ENCODE measurements at regions not wholly inside any gene's neighbourhood (a gene's known extent, or its start where the extent isn't known, plus 50 kb on each side); places are given as distances from the start of the nearest gene placed in this dataset.

- no peak for DNase-seq (ENCODE audit: low spot score)
- Mint-ChIP-seq H3K4me3 (no peak overlapping the region), H3K36me3 (ENCODE audit: low read depth) (peaks cover 45% of the 10 kb centered on the region), H3K27ac (no peak overlapping the region), H3K9me3 (peaks cover 37% of the 10 kb centered on the region), H3K27me3 (ENCODE audit: insufficient read depth, low read depth, poor library complexity) (peaks cover 3% of the 10 kb centered on the region), H3K4me1 (peaks cover 8% of the 10 kb centered on the region; the same call in 1 of the 3 replicates)
- Histone ChIP-seq H3K9me2 (ENCODE audit: insufficient read depth) (no peaks in the 10 kb centered on the region), H3F3A (replicated peaks; ENCODE audit: low read depth) (no peaks in the 10 kb centered on the region), H3K36me3 (ENCODE audit: insufficient read depth) (peaks cover 11% of the 10 kb centered on the region), H4K20me1 (replicated peaks; ENCODE audit: insufficient read depth) (no peaks in the 10 kb centered on the region), H3K27ac (ENCODE audit: low read depth) (no peak overlapping the region), H3K4me1 (ENCODE audit: insufficient read depth) (peaks cover 12% of the 10 kb centered on the region; the same call in 1 of the 2 replicates), H3K4me2 (no peak overlapping the region), H3K27me3 (ENCODE audit: insufficient read depth) (no peaks in the 10 kb centered on the region), H2AFZ (no peak overlapping the region), H3K4me3 (no peak overlapping the region), H3K79me2 (replicated peaks; ENCODE audit: insufficient read depth) (no peaks in the 10 kb centered on the region)
- no peak for ATAC-seq
- no peak for TF ChIP-seq NANOG (IDR thresholded peaks at IDR 0.05; ENCODE audit: borderline replicate concordance)
Measured at GRCh38 chr2:188023035-188023434, 268.6 kb upstream of the GULP1 start.

- H3K79me2 ChIP-seq (replicated peaks; ENCODE audit: insufficient read depth), result no peaks in the 10 kb centered on the region
- no peak overlapping the region for H3K27ac Mint-ChIP-seq
- no peak overlapping the region for H3K4me2 ChIP-seq
- H3K27me3 ChIP-seq (ENCODE audit: insufficient read depth), result no peaks in the 10 kb centered on the region
- no peaks in the 10 kb centered on the region for H3F3A ChIP-seq (replicated peaks; ENCODE audit: low read depth)
- H3K27me3 Mint-ChIP-seq (ENCODE audit: insufficient read depth, low read depth, poor library complexity), result peaks cover 3% of the 10 kb centered on the region
- H3K9me2 ChIP-seq (ENCODE audit: insufficient read depth), result no peaks in the 10 kb centered on the region
- peaks cover 22% of the 10 kb centered on the region for H3K9me3 Mint-ChIP-seq
- no peak overlapping the region for H3K27ac ChIP-seq (ENCODE audit: low read depth)
- DNase-seq (ENCODE audit: low spot score) (no peak), ATAC-seq (no peak)
- peaks cover 4% of the 10 kb centered on the region for H3K36me3 ChIP-seq (ENCODE audit: insufficient read depth)
- H3K36me3 Mint-ChIP-seq (ENCODE audit: low read depth), result peaks cover 32% of the 10 kb centered on the region
- H3K4me3 ChIP-seq, result no peak overlapping the region
- peaks cover 28% of the 10 kb centered on the region for H3K4me1 ChIP-seq (ENCODE audit: insufficient read depth)
- no peak overlapping the region for H2AFZ ChIP-seq
- H4K20me1 ChIP-seq (replicated peaks; ENCODE audit: insufficient read depth), result no peaks in the 10 kb centered on the region
- no peak overlapping the region for H3K4me3 Mint-ChIP-seq
- peaks cover 16% of the 10 kb centered on the region; the same call in 2 of the 3 replicates for H3K4me1 Mint-ChIP-seq
- TF ChIP-seq REST (IDR thresholded peaks at IDR 0.05; ENCODE audit: unreplicated experiment) (no peak), EZH2phosphoT487 (IDR thresholded peaks at IDR 0.05; ENCODE audit: unreplicated experiment) (no peak), CTCF (conservative IDR thresholded peaks at IDR 0.05; ENCODE audit: low read depth in 2 of 2) (no peak), ZNF462 (CRISPR knock-in tag; IDR thresholded peaks at IDR 0.05) (no peak), NANOG (IDR thresholded peaks at IDR 0.05; ENCODE audit: borderline replicate concordance) (no peak), EZH2 (IDR thresholded peaks at IDR 0.05; ENCODE audit: low read depth, unreplicated experiment) (no peak), POLR2AphosphoS5 (IDR thresholded peaks at IDR 0.05; ENCODE audit: low read depth) (no peak), JUNB (IDR thresholded peaks at IDR 0.05; ENCODE audit: unreplicated experiment) (no peak), STAT1 (IDR thresholded peaks at IDR 0.05; ENCODE audit: unreplicated experiment) (no peak), CREB1 (CRISPR knock-in tag; IDR thresholded peaks at IDR 0.05; ENCODE audit: low read depth) (no peak), ZNF331 (CRISPR knock-in tag; IDR thresholded peaks at IDR 0.05; ENCODE audit: low read depth) (no peak), ZNF114 (CRISPR knock-in tag; IDR thresholded peaks at IDR 0.05) (no peak)
Measured at GRCh38 chr2:188024811-188025210, 266.9 kb upstream of the GULP1 start.
